ENCODE measurements at regions not wholly inside any gene's neighbourhood (a gene's known extent, or its start where the extent isn't known, plus 50 kb on each side); places are given as distances from the start of the nearest gene placed in this dataset.

DNA sequence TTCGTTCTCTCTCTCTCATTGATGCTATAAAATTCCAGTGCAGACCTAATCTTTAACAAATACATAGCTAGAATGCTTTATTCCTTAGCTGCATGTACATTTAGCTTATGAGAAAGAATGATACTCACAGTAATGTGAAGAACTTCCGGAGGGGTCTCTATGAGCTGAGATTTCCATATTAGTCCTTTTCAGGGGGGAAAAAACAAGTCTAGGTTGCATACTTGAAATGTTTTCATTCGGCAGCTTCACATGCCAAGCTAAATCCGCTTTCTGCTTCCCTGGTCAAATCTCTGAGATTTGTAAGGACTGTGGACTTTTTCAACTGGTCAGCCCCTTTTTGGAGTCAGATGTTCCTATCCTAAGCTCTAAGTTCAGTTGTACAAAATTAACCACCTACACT lies 111.5 kb upstream of the COL8A1 start:
- H3T11ph ChIP-seq (ENCODE audit: low read length) = no peak overlapping the region
- H2BK20ac ChIP-seq (ENCODE audit: low read depth, low read length, poor library complexity, severe bottlenecking) = no peak overlapping the region
- no peaks in the 10 kb centered on the region for H3K9me3 Mint-ChIP-seq
- H3K4me2 ChIP-seq (ENCODE audit: insufficient read depth, insufficient read length, low read length) = no peak overlapping the region
- H2AK5ac ChIP-seq (ENCODE audit: insufficient read length, low read length) = no peak overlapping the region
- no peaks in the 10 kb centered on the region for H3K27me3 ChIP-seq (ENCODE audit: insufficient read depth, low read length)
- no peak overlapping the region for H2BK120ac ChIP-seq (ENCODE audit: low read depth, low read length, poor library complexity, severe bottlenecking)
- no peak overlapping the region for H4K8ac ChIP-seq (replicated peaks; ENCODE audit: insufficient read length, low read depth, low read length)
- DNase-seq = no peak
- no peak overlapping the region for H4K5ac ChIP-seq (ENCODE audit: insufficient read length, low read depth, low read length)
- peaks cover 13 to 18% of the 10 kb centered on the region in 2 experiments for H3K4me1 Mint-ChIP-seq
- no peak overlapping the region for H2BK5ac ChIP-seq (ENCODE audit: insufficient read length, low read length)
- H3K79me1 ChIP-seq (ENCODE audit: insufficient read depth, low read depth, low read length, poor library complexity, severe bottlenecking) = no peaks in the 10 kb centered on the region
- H4K91ac ChIP-seq (ENCODE audit: insufficient read length, low read depth, low read length) = no peak overlapping the region
- no peak overlapping the region for H3K56ac ChIP-seq (ENCODE audit: insufficient read length, low read depth, low read length)
- H3K9ac ChIP-seq (ENCODE audit: extremely low read depth, insufficient read length, low read length) = no peak overlapping the region
- no peaks in the 10 kb centered on the region for H3K23me2 ChIP-seq (ENCODE audit: insufficient read length, low read depth, low read length, poor library complexity, severe bottlenecking)
- no peak overlapping the region for H3K4ac ChIP-seq (ENCODE audit: low read depth, low read length)
- peaks cover 3% of the 10 kb centered on the region; the same call in 1 of the 2 replicates for H3K4me1 ChIP-seq (ENCODE audit: insufficient read depth, low read length)
- H3K18ac ChIP-seq (ENCODE audit: insufficient read length, low read depth, low read length) = no peak overlapping the region
- peak overlapping the region; percentile 64 for H2AFZ ChIP-seq (ENCODE audit: low read length)
- no peaks in the 10 kb centered on the region for H4K20me1 ChIP-seq (ENCODE audit: control insufficient read depth, insufficient read depth, insufficient read length)
- no peak overlapping the region for H3K14ac ChIP-seq (ENCODE audit: insufficient read depth, low read length)
- no peak overlapping the region for H3K27ac ChIP-seq (ENCODE audit: insufficient read length, low read depth, low read length)
- WGBS (ENCODE audit: extremely low coverage, insufficient read length, low lambda C conversion rate) = no CpG with 5 or more reads among the region's 4 CpGs
- no peak overlapping the region for H3K4me3 Mint-ChIP-seq
- no peak overlapping the region for H2BK12ac ChIP-seq (ENCODE audit: insufficient read length, low read depth, low read length)
- no peak overlapping the region for H3K23ac ChIP-seq (ENCODE audit: insufficient read length, low read depth, low read length)
- H3K36me3 Mint-ChIP-seq (ENCODE audit: insufficient read depth in 1 of 3, low read depth in 3 of 3) = no peaks in the 10 kb centered on the region
- no peaks in the 10 kb centered on the region for H3K79me2 ChIP-seq (ENCODE audit: insufficient read depth, low read length)
- H2BK15ac ChIP-seq (ENCODE audit: low read depth, low read length) = no peak overlapping the region
- H3K9me3 ChIP-seq (ENCODE audit: control insufficient read depth, low read depth, low read length) = no peaks in the 10 kb centered on the region
- H3K27me3 Mint-ChIP-seq (ENCODE audit: low read depth) = no peaks in the 10 kb centered on the region
- H3K27ac Mint-ChIP-seq = no peak overlapping the region
- no peak for TF ChIP-seq CTCF (conservative IDR thresholded peaks at IDR 0.05)
